ENCODE measurements at regions not wholly inside any gene's neighbourhood (a gene's known extent, or its start where the extent isn't known, plus 50 kb on each side); places are given as distances from the start of the nearest gene placed in this dataset.

DNA sequence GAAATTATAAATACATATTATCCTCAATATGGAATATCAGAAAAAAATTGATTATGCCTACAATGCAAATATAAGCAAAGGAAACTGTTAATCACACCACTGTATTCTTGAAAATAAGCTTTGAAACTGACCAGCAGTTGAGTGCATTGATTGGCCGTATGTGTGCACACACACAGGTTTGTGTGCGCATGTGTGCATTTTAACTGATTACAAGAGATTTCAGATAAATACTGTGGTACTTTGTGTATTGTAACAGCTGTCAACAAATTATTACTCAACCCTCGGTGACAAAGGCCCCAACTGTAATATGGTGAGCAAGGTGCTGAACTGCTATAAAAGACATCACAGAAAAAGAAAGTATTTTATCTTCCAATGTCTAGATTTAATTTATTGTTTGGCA is 1238.9 kb upstream of the ALCAM start:
- Mint-ChIP-seq H3K4me3 (no peak overlapping the region), H3K27ac (no peak overlapping the region), H3K9me3 (peaks cover 5% of the 10 kb centered on the region)

DNA sequence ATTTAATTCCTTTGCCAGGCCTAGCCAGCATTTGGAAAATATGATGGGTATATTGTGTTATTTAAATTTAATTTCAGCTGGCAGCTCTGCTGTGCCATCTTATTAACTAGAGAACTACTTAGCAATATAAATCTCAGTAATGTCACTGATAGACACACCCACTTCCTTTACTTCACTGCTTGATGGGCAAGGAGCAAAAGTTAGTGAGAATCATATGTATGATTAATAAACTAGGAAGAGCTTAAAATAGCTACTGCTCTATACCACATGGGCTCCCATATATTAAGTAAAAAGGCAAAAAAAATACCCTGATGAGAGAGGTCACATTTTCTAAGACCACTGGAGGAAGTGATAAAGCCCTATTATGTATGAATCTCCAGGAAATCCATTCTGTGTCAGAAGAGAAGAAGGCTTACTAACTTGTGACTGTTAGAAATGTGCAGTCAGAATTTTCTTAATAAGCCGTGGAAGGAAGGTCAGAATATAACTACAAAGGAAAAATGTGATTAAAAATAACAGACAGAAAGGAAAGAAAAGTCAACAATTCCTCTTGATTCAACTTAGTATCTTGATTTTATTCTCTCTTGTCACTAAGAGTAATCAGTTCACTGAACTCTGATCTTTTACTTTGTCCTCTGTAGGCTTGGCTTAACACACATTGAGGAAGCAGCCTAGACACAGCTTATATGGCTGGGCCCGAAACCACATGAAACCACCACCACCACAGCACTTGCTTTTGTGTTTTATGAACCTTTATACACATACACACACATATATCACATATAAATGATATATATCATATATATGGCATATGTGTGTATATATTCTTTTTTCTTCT is 1233.9 kb upstream of the ALCAM start:
- H3K27me3 Mint-ChIP-seq, result no peaks in the 10 kb centered on the region
- H3K27ac Mint-ChIP-seq, result no peak overlapping the region
- TF ChIP-seq, protein P1, sequence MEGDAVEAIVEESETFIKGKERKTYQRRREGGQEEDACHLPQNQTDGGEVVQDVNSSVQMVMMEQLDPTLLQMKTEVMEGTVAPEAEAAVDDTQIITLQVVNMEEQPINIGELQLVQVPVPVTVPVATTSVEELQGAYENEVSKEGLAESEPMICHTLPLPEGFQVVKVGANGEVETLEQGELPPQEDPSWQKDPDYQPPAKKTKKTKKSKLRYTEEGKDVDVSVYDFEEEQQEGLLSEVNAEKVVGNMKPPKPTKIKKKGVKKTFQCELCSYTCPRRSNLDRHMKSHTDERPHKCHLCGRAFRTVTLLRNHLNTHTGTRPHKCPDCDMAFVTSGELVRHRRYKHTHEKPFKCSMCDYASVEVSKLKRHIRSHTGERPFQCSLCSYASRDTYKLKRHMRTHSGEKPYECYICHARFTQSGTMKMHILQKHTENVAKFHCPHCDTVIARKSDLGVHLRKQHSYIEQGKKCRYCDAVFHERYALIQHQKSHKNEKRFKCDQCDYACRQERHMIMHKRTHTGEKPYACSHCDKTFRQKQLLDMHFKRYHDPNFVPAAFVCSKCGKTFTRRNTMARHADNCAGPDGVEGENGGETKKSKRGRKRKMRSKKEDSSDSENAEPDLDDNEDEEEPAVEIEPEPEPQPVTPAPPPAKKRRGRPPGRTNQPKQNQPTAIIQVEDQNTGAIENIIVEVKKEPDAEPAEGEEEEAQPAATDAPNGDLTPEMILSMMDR (conservative IDR thresholded peaks at IDR 0.05), result no peak
- no peaks in the 10 kb centered on the region for H3K4me1 Mint-ChIP-seq (ENCODE audit: unreplicated experiment)
- no peaks in the 10 kb centered on the region for H3K9me3 Mint-ChIP-seq
- no peak overlapping the region for H3K4me3 Mint-ChIP-seq
- no peaks in the 10 kb centered on the region for H3K36me3 Mint-ChIP-seq
- no peak for DNase-seq (ENCODE audit: extremely low spot score, unreplicated experiment)

More for the DNA sequence above, 1238.9 kb upstream of the ALCAM start:
- TF ChIP-seq, protein P1 (conservative IDR thresholded peaks at IDR 0.05), result no peak
- DNase-seq (ENCODE audit: extremely low spot score, unreplicated experiment), result no peak
- H3K27me3 Mint-ChIP-seq, result no peaks in the 10 kb centered on the region
- peaks cover 3% of the 10 kb centered on the region for H3K36me3 Mint-ChIP-seq
- no peaks in the 10 kb centered on the region for H3K4me1 Mint-ChIP-seq (ENCODE audit: unreplicated experiment)

DNA sequence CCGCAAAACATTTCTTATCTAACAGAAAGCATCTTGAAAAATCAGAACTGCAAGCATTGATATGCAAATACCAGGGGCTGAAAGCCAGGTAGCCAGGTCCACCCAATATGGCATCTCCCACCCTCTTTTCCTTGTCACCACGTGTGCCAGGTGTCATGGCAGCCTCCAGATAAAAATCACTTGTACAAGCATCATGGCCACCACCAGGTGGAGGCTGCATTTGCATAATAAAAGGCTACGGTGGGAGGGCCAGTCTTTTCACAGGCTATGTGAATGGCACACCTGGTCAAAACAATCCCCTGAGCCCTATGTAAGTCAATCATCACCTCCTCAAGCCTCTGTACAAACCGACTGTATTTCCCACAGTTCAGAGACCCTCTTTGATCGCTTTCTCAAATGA is 1233.1 kb upstream of the ALCAM start:
- no peaks in the 10 kb centered on the region for H3K27me3 Mint-ChIP-seq
- H3K36me3 Mint-ChIP-seq, result no peaks in the 10 kb centered on the region
- no peak for DNase-seq (ENCODE audit: extremely low spot score, unreplicated experiment)
- TF ChIP-seq, protein P1 (conservative IDR thresholded peaks at IDR 0.05), result no peak
- no peak overlapping the region for H3K4me3 Mint-ChIP-seq
- H3K27ac Mint-ChIP-seq, result no peak overlapping the region
- H3K4me1 Mint-ChIP-seq (ENCODE audit: unreplicated experiment), result no peaks in the 10 kb centered on the region
- H3K9me3 Mint-ChIP-seq, result no peaks in the 10 kb centered on the region

DNA sequence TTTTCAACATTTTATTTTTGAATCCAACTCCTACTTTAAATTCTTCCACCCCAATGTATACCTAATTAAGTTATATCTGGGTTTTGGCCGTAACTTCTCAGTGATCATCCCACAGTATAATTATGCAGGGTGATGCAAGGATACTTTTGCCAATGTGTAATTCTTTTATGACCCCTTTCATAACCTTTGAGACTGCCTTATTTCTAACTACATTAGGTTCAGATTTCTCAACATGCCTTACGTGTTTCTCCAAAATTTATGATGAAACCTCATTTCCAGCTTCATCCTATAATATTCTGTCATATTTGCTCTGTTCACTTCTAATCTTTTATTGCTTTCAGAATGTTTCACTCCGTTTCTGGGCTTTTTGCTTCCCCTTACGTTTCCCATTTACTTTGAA is 1229.6 kb upstream of the ALCAM start:
- TF ChIP-seq, protein P1 (conservative IDR thresholded peaks at IDR 0.05), result no peak
- Mint-ChIP-seq H3K36me3 (no peaks in the 10 kb centered on the region), H3K27ac (no peak overlapping the region), H3K4me1 (ENCODE audit: unreplicated experiment) (no peaks in the 10 kb centered on the region), H3K9me3 (no peaks in the 10 kb centered on the region), H3K4me3 (no peak overlapping the region), H3K27me3 (no peaks in the 10 kb centered on the region)
- no peak for DNase-seq (ENCODE audit: extremely low spot score, unreplicated experiment)

DNA sequence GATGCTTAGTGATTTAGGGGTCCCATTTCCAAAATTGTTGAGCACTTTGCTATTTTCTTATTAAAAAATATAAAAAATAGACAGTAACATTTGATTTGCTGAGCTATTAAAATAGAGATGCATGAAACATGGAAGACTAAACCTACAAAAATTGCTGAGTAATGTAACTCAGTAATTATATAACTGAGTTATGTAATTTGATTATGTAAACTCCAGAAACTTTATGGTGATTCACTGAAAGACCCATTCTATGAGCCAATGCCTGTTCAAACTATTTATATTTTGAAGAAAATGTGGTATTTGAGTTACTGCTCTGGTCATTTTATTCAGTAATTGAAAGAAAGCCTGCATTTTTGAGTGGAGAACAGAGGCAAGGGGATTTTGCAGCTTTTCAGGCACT is 1221.5 kb upstream of the ALCAM start:
- Mint-ChIP-seq H3K27ac (no peak overlapping the region), H3K4me1 (ENCODE audit: unreplicated experiment) (peaks cover 5% of the 10 kb centered on the region), H3K9me3 (no peaks in the 10 kb centered on the region), H3K4me3 (no peak overlapping the region), H3K36me3 (no peaks in the 10 kb centered on the region), H3K27me3 (no peaks in the 10 kb centered on the region)
- TF ChIP-seq, protein P1 (conservative IDR thresholded peaks at IDR 0.05), result no peak
- no peak for DNase-seq (ENCODE audit: extremely low spot score, unreplicated experiment)

All from type B pancreatic cell (in vitro differentiated cells).